ENCODE measurements at regions not wholly inside any gene's neighbourhood (a gene's known extent, or its start where the extent isn't known, plus 50 kb on each side); places are given as distances from the start of the nearest gene placed in this dataset.

DNA sequence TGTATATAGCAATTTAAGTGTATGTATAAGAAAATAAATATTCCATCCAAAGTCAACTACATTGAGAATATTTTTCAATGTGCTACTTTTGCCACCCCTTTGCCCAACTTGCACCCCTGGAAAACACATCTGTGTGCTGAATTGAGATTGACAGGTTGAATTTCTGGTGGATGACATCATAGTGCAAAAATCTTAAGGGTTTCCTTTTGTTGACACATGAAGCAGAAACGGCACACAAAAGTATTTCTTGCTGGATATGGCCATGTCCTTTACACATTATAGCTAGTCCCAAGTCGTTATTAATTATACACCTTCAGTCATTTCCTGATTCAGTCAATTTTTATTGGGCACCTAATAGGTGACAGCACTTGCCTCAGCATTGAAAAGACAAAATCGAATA, 188.7 kb upstream of the FBXL4 start:
- TF ChIP-seq, protein P1, sequence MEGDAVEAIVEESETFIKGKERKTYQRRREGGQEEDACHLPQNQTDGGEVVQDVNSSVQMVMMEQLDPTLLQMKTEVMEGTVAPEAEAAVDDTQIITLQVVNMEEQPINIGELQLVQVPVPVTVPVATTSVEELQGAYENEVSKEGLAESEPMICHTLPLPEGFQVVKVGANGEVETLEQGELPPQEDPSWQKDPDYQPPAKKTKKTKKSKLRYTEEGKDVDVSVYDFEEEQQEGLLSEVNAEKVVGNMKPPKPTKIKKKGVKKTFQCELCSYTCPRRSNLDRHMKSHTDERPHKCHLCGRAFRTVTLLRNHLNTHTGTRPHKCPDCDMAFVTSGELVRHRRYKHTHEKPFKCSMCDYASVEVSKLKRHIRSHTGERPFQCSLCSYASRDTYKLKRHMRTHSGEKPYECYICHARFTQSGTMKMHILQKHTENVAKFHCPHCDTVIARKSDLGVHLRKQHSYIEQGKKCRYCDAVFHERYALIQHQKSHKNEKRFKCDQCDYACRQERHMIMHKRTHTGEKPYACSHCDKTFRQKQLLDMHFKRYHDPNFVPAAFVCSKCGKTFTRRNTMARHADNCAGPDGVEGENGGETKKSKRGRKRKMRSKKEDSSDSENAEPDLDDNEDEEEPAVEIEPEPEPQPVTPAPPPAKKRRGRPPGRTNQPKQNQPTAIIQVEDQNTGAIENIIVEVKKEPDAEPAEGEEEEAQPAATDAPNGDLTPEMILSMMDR (IDR thresholded peaks at IDR 0.05 in 8 of 11, conservative IDR thresholded peaks at IDR 0.05 in 3 of 11) = no peak
- no peak for TF ChIP-seq POLR2AphosphoS5 (IDR thresholded peaks at IDR 0.05)
